GM18511 (cell line): ENCODE measurements at regions not wholly inside any gene's neighbourhood (a gene's known extent, or its start where the extent isn't known, plus 50 kb on each side); places are given as distances from the start of the nearest gene placed in this dataset.

Experiments used
- ATAC-seq: cut with Tn5 transposase; IDR thresholded peaks from one replicate; pipeline ENCODE4 v1.9.1; 2021; ENCODE audit warnings: mild to moderate bottlenecking, moderate library complexity; ENCODE audit not compliant: unreplicated experiment

GRCh38 chr1:56320464-56321149 lies 258.8 kb downstream of the PLPP3 start:
- ATAC-seq, result no peak

- no peak for ATAC-seq
Measured at GRCh38 chr1:56317722-56318121, 261.6 kb downstream of the PLPP3 start.

GRCh38 chr1:56315293-56315942 lies 263.9 kb downstream of the PLPP3 start:
- ATAC-seq, result no peak

- ATAC-seq, result no peak
Measured at GRCh38 chr1:56313560-56313959, 265.8 kb downstream of the PLPP3 start.

GRCh38 chr1:56311766-56312165 lies 267.6 kb downstream of the PLPP3 start:
- ATAC-seq, result no peak

GRCh38 chr1:56310945-56311344 lies 268.4 kb downstream of the PLPP3 start:
- no peak for ATAC-seq

GRCh38 chr1:56309065-56309464 lies 270.3 kb downstream of the PLPP3 start:
- ATAC-seq, result no peak

- no peak for ATAC-seq
Measured at GRCh38 chr1:56304975-56305374, 274.4 kb downstream of the PLPP3 start.

- ATAC-seq, result no peak
Measured at GRCh38 chr1:56303805-56304204, 275.6 kb downstream of the PLPP3 start.

GRCh38 chr1:56302878-56303277 lies 276.5 kb downstream of the PLPP3 start:
- ATAC-seq, result no peak

GRCh38 chr1:56301791-56302190 lies 277.6 kb downstream of the PLPP3 start:
- no peak for ATAC-seq

GRCh38 chr1:56300836-56301235 lies 278.5 kb downstream of the PLPP3 start:
- no peak for ATAC-seq

- ATAC-seq, result no peak
Measured at GRCh38 chr1:56298866-56299265, 280.5 kb downstream of the PLPP3 start.

- no peak for ATAC-seq
Measured at GRCh38 chr1:56297904-56298303, 281.5 kb downstream of the PLPP3 start.

GRCh38 chr1:56297208-56297607 lies 282.2 kb downstream of the PLPP3 start:
- no peak for ATAC-seq

GRCh38 chr1:56295949-56296929 lies 283.1 kb downstream of the PLPP3 start:
- ATAC-seq, result no peak

- ATAC-seq, result no peak
Measured at GRCh38 chr1:56291374-56291919, 287.9 kb downstream of the PLPP3 start.

GRCh38 chr1:56289260-56289659 lies 290.1 kb downstream of the PLPP3 start:
- ATAC-seq, result no peak

GRCh38 chr1:56287721-56288120 lies 291.6 kb downstream of the PLPP3 start:
- no peak for ATAC-seq

- no peak for ATAC-seq
Measured at GRCh38 chr1:56286956-56287355, 292.4 kb downstream of the PLPP3 start.

- ATAC-seq, result no peak
Measured at GRCh38 chr1:56286506-56286905, 292.9 kb downstream of the PLPP3 start.
